ENCODE measurements at regions not wholly inside any gene's neighbourhood (a gene's known extent, or its start where the extent isn't known, plus 50 kb on each side); places are given as distances from the start of the nearest gene placed in this dataset.

DNA sequence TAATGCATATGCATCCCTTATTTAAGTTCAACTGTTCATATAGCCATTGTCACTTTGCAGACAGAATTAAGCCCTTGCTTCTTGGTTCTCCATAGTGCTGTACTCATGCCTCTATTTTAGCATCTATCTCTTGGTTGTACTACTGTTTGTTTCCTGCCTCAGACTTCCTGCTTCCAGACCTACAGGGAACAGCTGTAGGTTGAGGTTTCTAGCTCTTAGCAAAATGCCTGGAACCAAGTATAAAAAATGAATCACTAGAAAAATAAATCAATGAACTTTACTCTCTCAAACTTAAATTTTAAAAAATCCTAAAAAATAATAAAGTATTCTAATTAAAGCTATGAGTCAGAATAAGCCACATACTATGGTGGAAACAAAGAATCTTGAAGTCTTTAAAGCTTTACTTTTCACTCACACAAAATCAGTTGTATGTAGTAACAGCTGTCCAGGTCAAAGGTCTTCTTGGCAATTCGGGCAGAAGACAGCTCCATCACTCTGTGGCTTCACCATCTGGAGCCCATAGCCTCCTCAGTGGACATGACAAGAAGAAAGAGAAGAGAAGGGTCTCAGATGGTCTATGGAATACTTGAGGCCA is 1228.1 kb upstream of the GYPC start:
- Histone ChIP-seq H3K27me3 (ENCODE audit: control insufficient read depth, insufficient read depth) (no peaks in the 10 kb centered on the region), H3K27ac (ENCODE audit: low read length) (no peak overlapping the region), H3K9me3 (ENCODE audit: control insufficient read depth, low read length) (no peaks in the 10 kb centered on the region), H3K4me3 (ENCODE audit: low read length) (no peak overlapping the region), H3K4me1 (ENCODE audit: control insufficient read depth, insufficient read depth, low read length) (no peaks in the 10 kb centered on the region)
- intact Hi-C loops (cut with DNase I): no loop called here
- DNase-seq (no peak), ATAC-seq (no peak)
- 18% methylated on average over 1 of the region's 1 CpG for WGBS

- DNase-seq (no peak), ATAC-seq (no peak)
- intact Hi-C loops (cut with DNase I): no loop called here
- H3K27ac ChIP-seq (ENCODE audit: low read length): no peak overlapping the region
- H3K27me3 ChIP-seq (ENCODE audit: control insufficient read depth, insufficient read depth): no peaks in the 10 kb centered on the region
- no peaks in the 10 kb centered on the region for H3K4me1 ChIP-seq (ENCODE audit: control insufficient read depth, insufficient read depth, low read length)
- WGBS: 82% methylated on average over 5 of the region's 5 CpGs
- H3K9me3 ChIP-seq (ENCODE audit: control insufficient read depth, low read length): no peaks in the 10 kb centered on the region
- no peak overlapping the region for H3K4me3 ChIP-seq (ENCODE audit: low read length)
Measured at GRCh38 chr2:125444106-125444505, 1211.9 kb upstream of the GYPC start.

- H3K9me3 ChIP-seq (ENCODE audit: control insufficient read depth, low read length): no peaks in the 10 kb centered on the region
- ATAC-seq (no peak), DNase-seq (no peak)
- no peaks in the 10 kb centered on the region for H3K27me3 ChIP-seq (ENCODE audit: control insufficient read depth, insufficient read depth)
- H3K4me1 ChIP-seq (ENCODE audit: control insufficient read depth, insufficient read depth, low read length): no peaks in the 10 kb centered on the region
- intact Hi-C loops (cut with DNase I): no loop called here
- H3K27ac ChIP-seq (ENCODE audit: low read length): no peak overlapping the region
- no peak overlapping the region for H3K4me3 ChIP-seq (ENCODE audit: low read length)
Measured at GRCh38 chr2:125445495-125445894, 1210.5 kb upstream of the GYPC start.

- no peaks in the 10 kb centered on the region for H3K27me3 ChIP-seq (ENCODE audit: control insufficient read depth, insufficient read depth)
- intact Hi-C loops (cut with DNase I): no loop called here
- ATAC-seq (no peak), DNase-seq (no peak)
- H3K27ac ChIP-seq (ENCODE audit: low read length): no peak overlapping the region
- no peaks in the 10 kb centered on the region for H3K4me1 ChIP-seq (ENCODE audit: control insufficient read depth, insufficient read depth, low read length)
- no peak overlapping the region for H3K4me3 ChIP-seq (ENCODE audit: low read length)
- 85% methylated on average over 4 of the region's 4 CpGs for WGBS
- H3K9me3 ChIP-seq (ENCODE audit: control insufficient read depth, low read length): no peaks in the 10 kb centered on the region
Measured at GRCh38 chr2:125450092-125450491, 1205.9 kb upstream of the GYPC start.

- ATAC-seq: no peak
- intact Hi-C loops (cut with DNase I): no loop called here
- Histone ChIP-seq H3K27me3 (ENCODE audit: control insufficient read depth, insufficient read depth) (no peaks in the 10 kb centered on the region), H3K9me3 (ENCODE audit: control insufficient read depth, low read length) (no peaks in the 10 kb centered on the region), H3K27ac (ENCODE audit: low read length) (no peak overlapping the region), H3K4me3 (ENCODE audit: low read length) (no peak overlapping the region), H3K4me1 (ENCODE audit: control insufficient read depth, insufficient read depth, low read length) (no peaks in the 10 kb centered on the region)
- WGBS: 44% methylated on average over 1 of the region's 1 CpG
- DNase-seq: no peak
Measured at GRCh38 chr2:125455110-125455509, 1200.8 kb upstream of the GYPC start.

- no peak for DNase-seq
- intact Hi-C loops (cut with DNase I): no loop called here
- Histone ChIP-seq H3K4me1 (ENCODE audit: control insufficient read depth, insufficient read depth, low read length) (no peaks in the 10 kb centered on the region), H3K27ac (ENCODE audit: low read length) (no peak overlapping the region), H3K9me3 (ENCODE audit: control insufficient read depth, low read length) (no peaks in the 10 kb centered on the region), H3K27me3 (ENCODE audit: control insufficient read depth, insufficient read depth) (no peaks in the 10 kb centered on the region), H3K4me3 (ENCODE audit: low read length) (no peak overlapping the region)
- ATAC-seq: no peak
- 44% methylated on average over 3 of the region's 3 CpGs for WGBS
Measured at GRCh38 chr2:125456693-125457363, 1199.1 kb upstream of the GYPC start.

DNA sequence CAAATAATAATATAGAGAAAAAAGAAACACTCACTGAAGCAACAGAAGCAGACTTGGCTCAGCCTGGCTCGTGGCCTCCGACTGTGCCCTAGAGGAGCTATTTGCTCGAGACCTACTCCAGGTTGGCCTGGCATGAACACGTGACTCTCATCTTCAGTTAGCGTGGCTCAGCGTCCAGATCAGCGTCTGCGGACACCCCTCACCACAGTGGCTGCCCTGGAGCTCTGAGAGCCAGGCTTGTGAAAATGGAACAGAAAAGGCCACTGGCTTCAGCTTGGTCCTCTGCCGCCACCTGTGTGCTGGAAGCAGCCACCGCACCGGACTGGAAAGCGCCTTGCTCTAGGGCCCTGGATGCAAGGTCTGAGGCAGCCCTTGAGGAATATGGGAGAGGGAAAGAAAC is 1184.0 kb upstream of the GYPC start:
- 72% methylated on average over 12 of the region's 12 CpGs for WGBS
- Histone ChIP-seq H3K27me3 (ENCODE audit: control insufficient read depth, insufficient read depth) (no peaks in the 10 kb centered on the region), H3K27ac (ENCODE audit: low read length) (no peak overlapping the region), H3K4me3 (ENCODE audit: low read length) (no peak overlapping the region), H3K4me1 (ENCODE audit: control insufficient read depth, insufficient read depth, low read length) (no peaks in the 10 kb centered on the region), H3K9me3 (ENCODE audit: control insufficient read depth, low read length) (no peaks in the 10 kb centered on the region)
- no peak for ATAC-seq
- intact Hi-C loops (cut with DNase I): no loop called here
- DNase-seq: no peak

DNA sequence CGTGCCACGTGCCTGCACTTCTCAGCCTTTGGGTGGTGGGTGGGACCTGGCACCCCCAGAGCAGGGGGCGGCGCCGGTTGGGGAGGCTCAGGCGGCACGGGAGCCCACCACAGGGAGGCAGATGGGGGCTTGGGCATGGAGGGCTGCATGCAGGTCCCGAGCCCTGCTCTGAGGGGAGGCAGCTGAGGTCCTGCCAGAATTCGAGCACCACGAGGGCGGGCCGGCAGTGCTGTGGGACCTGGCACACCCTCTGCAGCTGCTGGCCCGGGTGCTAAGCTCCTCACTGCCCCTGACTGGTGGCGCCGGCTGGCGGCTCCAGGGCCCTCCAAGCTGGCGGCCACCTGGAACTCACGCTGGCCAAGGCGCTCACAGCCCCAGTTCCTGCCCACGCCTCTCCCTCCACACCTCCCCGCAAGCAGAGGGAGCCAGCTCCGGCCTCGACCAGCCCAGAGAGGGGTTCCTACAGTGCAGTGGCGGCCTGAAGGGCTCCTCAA is 1176.8 kb upstream of the GYPC start:
- DNase-seq (peak in 2 of 3 donors; percentile 19 to 31), ATAC-seq (peak in 1 of 2 donors; percentile 31)
- no peaks in the 10 kb centered on the region for H3K4me1 ChIP-seq (ENCODE audit: control insufficient read depth, insufficient read depth, low read length)
- intact Hi-C loops (cut with DNase I): no loop called here
- H3K9me3 ChIP-seq (ENCODE audit: control insufficient read depth, low read length): no peaks in the 10 kb centered on the region
- no peak overlapping the region for H3K4me3 ChIP-seq (ENCODE audit: low read length)
- no peaks in the 10 kb centered on the region for H3K27me3 ChIP-seq (ENCODE audit: control insufficient read depth, insufficient read depth)
- 90% methylated on average over 24 of the region's 24 CpGs for WGBS
- no peak overlapping the region for H3K27ac ChIP-seq (ENCODE audit: low read length)

DNA sequence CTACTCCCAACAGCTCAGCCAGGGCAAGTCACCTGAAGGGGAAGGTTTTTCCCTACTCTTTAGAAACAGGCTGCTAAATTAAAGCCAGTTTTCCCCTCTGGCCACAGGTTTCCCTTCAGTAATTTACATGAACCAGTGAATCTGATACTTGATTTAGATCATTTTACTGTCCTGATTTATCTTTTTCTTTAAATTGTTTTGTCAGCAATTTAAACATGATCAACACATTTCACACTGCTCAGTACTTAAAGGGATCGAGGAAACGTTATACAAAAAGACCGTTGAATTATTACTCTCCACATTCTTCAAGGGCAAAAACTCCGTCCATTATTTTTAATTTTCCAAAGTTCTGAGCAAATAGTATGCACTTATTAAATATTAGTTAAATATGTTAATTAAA is 1165.7 kb upstream of the GYPC start:
- Histone ChIP-seq H3K9me3 (ENCODE audit: control insufficient read depth, low read length) (no peaks in the 10 kb centered on the region), H3K4me1 (ENCODE audit: control insufficient read depth, insufficient read depth, low read length) (no peaks in the 10 kb centered on the region), H3K4me3 (ENCODE audit: low read length) (no peak overlapping the region), H3K27me3 (ENCODE audit: control insufficient read depth, insufficient read depth) (no peaks in the 10 kb centered on the region), H3K27ac (ENCODE audit: low read length) (no peak overlapping the region)
- 92% methylated on average over 4 of the region's 4 CpGs for WGBS
- intact Hi-C loops (cut with DNase I): no loop called here
- DNase-seq (no peak), ATAC-seq (no peak)

GRCh38 chr2:125491663-125492062 is 1164.3 kb upstream of the GYPC start:
- H3K27ac ChIP-seq (ENCODE audit: low read length): no peak overlapping the region
- intact Hi-C loops (cut with DNase I): no loop called here
- no peaks in the 10 kb centered on the region for H3K4me1 ChIP-seq (ENCODE audit: control insufficient read depth, insufficient read depth, low read length)
- ATAC-seq: no peak
- H3K4me3 ChIP-seq (ENCODE audit: low read length): no peak overlapping the region
- H3K9me3 ChIP-seq (ENCODE audit: control insufficient read depth, low read length): no peaks in the 10 kb centered on the region
- H3K27me3 ChIP-seq (ENCODE audit: control insufficient read depth, insufficient read depth): no peaks in the 10 kb centered on the region
- 78% methylated on average over 3 of the region's 3 CpGs for WGBS
- no peak for DNase-seq

GRCh38 chr2:125512313-125512712 is 1143.6 kb upstream of the GYPC start:
- ATAC-seq (no peak), DNase-seq (no peak)
- no peak overlapping the region for H3K27ac ChIP-seq (ENCODE audit: low read length)
- intact Hi-C loops (cut with DNase I): no loop called here
- no peak overlapping the region for H3K4me3 ChIP-seq (ENCODE audit: low read length)
- H3K4me1 ChIP-seq (ENCODE audit: control insufficient read depth, insufficient read depth, low read length): no peaks in the 10 kb centered on the region
- H3K27me3 ChIP-seq (ENCODE audit: control insufficient read depth, insufficient read depth): no peaks in the 10 kb centered on the region
- no peaks in the 10 kb centered on the region for H3K9me3 ChIP-seq (ENCODE audit: control insufficient read depth, low read length)
- 93% methylated on average over 1 of the region's 1 CpG for WGBS
